ENCODE measurements at regions not wholly inside any gene's neighbourhood (a gene's known extent, or its start where the extent isn't known, plus 50 kb on each side); places are given as distances from the start of the nearest gene placed in this dataset.

DNA sequence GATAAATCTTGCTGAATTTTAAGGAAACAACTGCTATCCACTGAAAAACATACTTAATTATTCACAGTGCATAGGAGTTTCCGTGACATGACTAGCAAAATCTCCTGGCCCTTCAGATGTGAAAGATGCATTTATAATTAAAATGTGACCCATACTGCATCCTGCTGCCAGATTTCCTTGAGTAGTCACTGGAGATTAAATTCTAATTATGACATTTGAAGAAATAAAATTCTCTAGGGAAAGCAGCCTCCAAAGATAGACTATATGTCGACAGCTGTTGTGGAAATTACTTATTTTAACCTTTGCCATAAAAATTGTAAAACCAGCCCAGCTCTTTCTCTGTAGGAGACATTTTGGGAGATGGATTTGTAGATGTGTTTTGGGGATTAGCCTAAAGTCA, 193.6 kb upstream of the SMC2 start:
- TF ChIP-seq, protein P1, sequence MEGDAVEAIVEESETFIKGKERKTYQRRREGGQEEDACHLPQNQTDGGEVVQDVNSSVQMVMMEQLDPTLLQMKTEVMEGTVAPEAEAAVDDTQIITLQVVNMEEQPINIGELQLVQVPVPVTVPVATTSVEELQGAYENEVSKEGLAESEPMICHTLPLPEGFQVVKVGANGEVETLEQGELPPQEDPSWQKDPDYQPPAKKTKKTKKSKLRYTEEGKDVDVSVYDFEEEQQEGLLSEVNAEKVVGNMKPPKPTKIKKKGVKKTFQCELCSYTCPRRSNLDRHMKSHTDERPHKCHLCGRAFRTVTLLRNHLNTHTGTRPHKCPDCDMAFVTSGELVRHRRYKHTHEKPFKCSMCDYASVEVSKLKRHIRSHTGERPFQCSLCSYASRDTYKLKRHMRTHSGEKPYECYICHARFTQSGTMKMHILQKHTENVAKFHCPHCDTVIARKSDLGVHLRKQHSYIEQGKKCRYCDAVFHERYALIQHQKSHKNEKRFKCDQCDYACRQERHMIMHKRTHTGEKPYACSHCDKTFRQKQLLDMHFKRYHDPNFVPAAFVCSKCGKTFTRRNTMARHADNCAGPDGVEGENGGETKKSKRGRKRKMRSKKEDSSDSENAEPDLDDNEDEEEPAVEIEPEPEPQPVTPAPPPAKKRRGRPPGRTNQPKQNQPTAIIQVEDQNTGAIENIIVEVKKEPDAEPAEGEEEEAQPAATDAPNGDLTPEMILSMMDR (conservative IDR thresholded peaks at IDR 0.05) = no peak
- no peak for TF ChIP-seq EZH2 (IDR thresholded peaks at IDR 0.05; ENCODE audit: low read depth)

Measured in PC-9 (cell line).